ENCODE measurements at regions not wholly inside any gene's neighbourhood (a gene's known extent, or its start where the extent isn't known, plus 50 kb on each side); places are given as distances from the start of the nearest gene placed in this dataset.
"Not testable (repeated sequence)": the region's sequence is repeated elsewhere in the genome, so short reads cannot be mapped to it uniquely, and the experiment has no call there.

DNA sequence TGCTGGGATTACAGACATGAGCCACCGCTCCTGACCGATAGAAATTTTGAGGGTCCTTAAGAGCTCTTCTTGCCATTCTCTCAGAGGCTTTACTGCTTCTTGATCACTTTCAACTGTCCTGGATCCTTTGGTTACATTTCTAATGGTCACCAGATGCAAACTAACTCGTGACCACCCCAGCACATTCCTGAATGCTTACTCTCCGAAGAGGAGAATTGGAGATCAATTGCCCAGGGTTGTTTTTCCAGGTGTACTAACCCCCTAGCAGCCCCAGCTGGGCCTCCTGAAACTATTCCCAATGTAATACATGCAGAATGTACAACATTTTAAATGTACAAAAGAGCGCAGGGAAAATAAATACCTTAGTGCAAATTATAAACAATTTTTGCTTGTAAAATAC, 65.1 kb upstream of the TBL1XR1 start:
- intact Hi-C loops (cut with DNase I; ENCODE audit: low total_unique reads): no loop called here
- Histone ChIP-seq H3K4me3 (no peak overlapping the region), H3K4me1 (peaks cover 4% of the 10 kb centered on the region), H3K9me3 (no peaks in the 10 kb centered on the region), H3K27ac (no peak overlapping the region), H3K36me3 (ENCODE audit: low read depth, missing control alignments) (no peaks in the 10 kb centered on the region), H3K27me3 (no peaks in the 10 kb centered on the region)
- 83 to 94% methylated on average over 3 to 5 of the region's 5 CpGs for WGBS, 2 donors
- no peak for DNase-seq
- no peak for TF ChIP-seq POLR2A (IDR thresholded peaks at IDR 0.05)
- TF ChIP-seq, protein P1, sequence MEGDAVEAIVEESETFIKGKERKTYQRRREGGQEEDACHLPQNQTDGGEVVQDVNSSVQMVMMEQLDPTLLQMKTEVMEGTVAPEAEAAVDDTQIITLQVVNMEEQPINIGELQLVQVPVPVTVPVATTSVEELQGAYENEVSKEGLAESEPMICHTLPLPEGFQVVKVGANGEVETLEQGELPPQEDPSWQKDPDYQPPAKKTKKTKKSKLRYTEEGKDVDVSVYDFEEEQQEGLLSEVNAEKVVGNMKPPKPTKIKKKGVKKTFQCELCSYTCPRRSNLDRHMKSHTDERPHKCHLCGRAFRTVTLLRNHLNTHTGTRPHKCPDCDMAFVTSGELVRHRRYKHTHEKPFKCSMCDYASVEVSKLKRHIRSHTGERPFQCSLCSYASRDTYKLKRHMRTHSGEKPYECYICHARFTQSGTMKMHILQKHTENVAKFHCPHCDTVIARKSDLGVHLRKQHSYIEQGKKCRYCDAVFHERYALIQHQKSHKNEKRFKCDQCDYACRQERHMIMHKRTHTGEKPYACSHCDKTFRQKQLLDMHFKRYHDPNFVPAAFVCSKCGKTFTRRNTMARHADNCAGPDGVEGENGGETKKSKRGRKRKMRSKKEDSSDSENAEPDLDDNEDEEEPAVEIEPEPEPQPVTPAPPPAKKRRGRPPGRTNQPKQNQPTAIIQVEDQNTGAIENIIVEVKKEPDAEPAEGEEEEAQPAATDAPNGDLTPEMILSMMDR (IDR thresholded peaks at IDR 0.05): no peak

- Histone ChIP-seq H3K9me3 (no peaks in the 10 kb centered on the region), H3K4me1 (peaks cover 4% of the 10 kb centered on the region), H3K4me3 (no peak overlapping the region), H3K27ac (no peak overlapping the region), H3K36me3 (ENCODE audit: low read depth, missing control alignments) (no peaks in the 10 kb centered on the region), H3K27me3 (no peaks in the 10 kb centered on the region)
- no peak for DNase-seq
- intact Hi-C loops (cut with DNase I; ENCODE audit: low total_unique reads): no loop called here
- WGBS, 2 donors: 65 to 67% methylated on average over 8 of the region's 8 CpGs
- TF ChIP-seq, protein P1 (IDR thresholded peaks at IDR 0.05): no peak
- no peak for TF ChIP-seq POLR2A (IDR thresholded peaks at IDR 0.05)
These were observed 66.5 kb upstream of the TBL1XR1 start for GRCh38 chr3:177263615-177264368.

- H3K36me3 ChIP-seq (ENCODE audit: low read depth, missing control alignments); H3K9me3 ChIP-seq; DNase-seq; H3K27ac ChIP-seq; intact Hi-C loops (cut with DNase I; ENCODE audit: low total_unique reads); H3K27me3 ChIP-seq; H3K4me1 ChIP-seq: not testable (repeated sequence)
- WGBS, 2 donors: 70 to 81% methylated on average over 6 to 12 of the region's 36 CpGs
- H3K4me3 ChIP-seq: peak overlapping the region; percentile 37 to 39
These were observed 74.7 kb upstream of the TBL1XR1 start for GRCh38 chr3:177271811-177272501.

DNA sequence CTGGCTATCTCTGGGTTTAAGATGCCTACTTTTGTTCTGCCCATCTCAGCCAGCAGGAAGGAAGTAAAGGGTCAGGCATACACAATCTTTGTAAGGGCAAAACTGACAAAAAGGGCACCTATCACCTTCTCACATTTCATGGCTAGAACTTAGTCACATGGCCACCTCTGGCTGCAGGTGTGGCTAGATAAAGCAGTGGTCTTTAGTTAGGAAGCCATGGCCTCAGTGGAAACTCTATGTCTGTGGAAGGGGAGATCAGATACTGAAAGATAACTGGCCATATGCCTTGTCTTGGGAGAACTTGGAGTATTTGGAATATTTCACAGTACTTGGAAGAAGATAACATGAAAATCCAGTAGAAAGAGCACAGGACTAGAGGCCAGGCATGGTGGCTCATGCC, 80.7 kb upstream of the TBL1XR1 start:
- DNase-seq: no peak
- TF ChIP-seq POLR2A (IDR thresholded peaks at IDR 0.05): no peak
- TF ChIP-seq, protein P1 (IDR thresholded peaks at IDR 0.05): no peak
- intact Hi-C loops (cut with DNase I; ENCODE audit: low total_unique reads): no loop called here
- H3K9me3 ChIP-seq: no peaks in the 10 kb centered on the region
- H3K27me3 ChIP-seq: no peaks in the 10 kb centered on the region
- H3K36me3 ChIP-seq (ENCODE audit: low read depth, missing control alignments): no peaks in the 10 kb centered on the region
- H3K4me1 ChIP-seq: no peaks in the 10 kb centered on the region
- H3K4me3 ChIP-seq: no peak overlapping the region
- no peak overlapping the region for H3K27ac ChIP-seq

DNA sequence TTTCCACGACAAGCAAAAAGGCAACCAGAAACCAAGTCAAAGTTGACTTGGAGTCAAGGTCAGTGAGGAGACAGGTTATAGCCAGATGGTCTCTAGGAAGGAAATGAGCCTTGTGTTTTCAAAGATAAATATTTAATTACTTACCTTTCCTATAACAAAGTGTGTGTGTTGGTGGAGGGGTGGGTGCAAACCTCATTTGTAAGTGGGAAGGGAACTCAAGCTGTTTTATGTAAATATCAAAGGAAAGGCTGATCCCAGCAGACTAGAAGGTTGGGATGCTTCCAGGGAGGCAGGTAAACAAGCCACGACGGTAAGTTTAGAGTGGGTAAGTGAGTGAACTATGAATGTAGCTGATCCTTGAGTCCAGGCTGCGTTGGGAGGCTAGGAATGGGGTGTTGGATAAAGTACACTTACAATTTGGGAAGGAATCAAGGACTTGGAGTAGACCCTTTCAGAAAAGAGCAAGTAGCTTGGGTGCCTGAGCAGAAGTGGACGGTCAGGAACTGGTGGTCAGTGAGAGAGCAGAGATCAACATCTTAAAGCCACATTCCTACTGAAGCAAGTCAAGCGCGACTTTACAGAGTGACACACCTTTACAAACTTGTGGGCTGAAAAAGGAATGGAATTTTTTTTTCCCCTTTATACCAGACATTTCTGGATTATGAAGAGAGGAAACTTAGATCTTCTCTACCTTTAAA, 82.0 kb upstream of the TBL1XR1 start:
- intact Hi-C loops (cut with DNase I; ENCODE audit: low total_unique reads): no loop called here
- Histone ChIP-seq H3K36me3 (ENCODE audit: low read depth, missing control alignments) (no peaks in the 10 kb centered on the region), H3K4me1 (no peaks in the 10 kb centered on the region), H3K9me3 (no peaks in the 10 kb centered on the region), H3K27ac (no peak overlapping the region), H3K27me3 (no peaks in the 10 kb centered on the region), H3K4me3 (no peak overlapping the region)
- no peak for DNase-seq
- 74 to 77% methylated on average over 7 of the region's 7 CpGs for WGBS, 2 donors
- TF ChIP-seq POLR2A (IDR thresholded peaks at IDR 0.05): no peak
- TF ChIP-seq, protein P1 (IDR thresholded peaks at IDR 0.05): no peak

Measured in testis (tissue), 2 donors.